ENCODE measurements at regions not wholly inside any gene's neighbourhood (a gene's known extent, or its start where the extent isn't known, plus 50 kb on each side); places are given as distances from the start of the nearest gene placed in this dataset.

- TF ChIP-seq CTCF (IDR thresholded peaks at IDR 0.05) (no peak), POLR2A (IDR thresholded peaks at IDR 0.05) (no peak)
- Histone ChIP-seq H3K4me3 (no peak overlapping the region), H3K27me3 (no peaks in the 10 kb centered on the region), H3K4me1 (peaks cover 0 to 17% (median 3%) of the 10 kb centered on the region in 12 donors), H3K27ac (no peak overlapping the region), H3K9me3 (no peaks in the 10 kb centered on the region), H3K36me3 (no peaks in the 10 kb centered on the region)
- DNase-seq, result no peak
- intact Hi-C loops (cut with DNase I), result no loop called here
- no peak for ATAC-seq
These were observed 66.9 kb upstream of the NCKAP5 start for GRCh38 chr2:133635131-133635530.

- Histone ChIP-seq H3K9me3 (no peaks in the 10 kb centered on the region), H3K36me3 (no peaks in the 10 kb centered on the region), H3K4me1 (peaks cover 0 to 17% (median 3%) of the 10 kb centered on the region in 12 donors), H3K27me3 (no peaks in the 10 kb centered on the region), H3K27ac (no peak overlapping the region), H3K4me3 (no peak overlapping the region)
- intact Hi-C loops (cut with DNase I), result no loop called here
- TF ChIP-seq POLR2A (IDR thresholded peaks at IDR 0.05) (no peak), CTCF (IDR thresholded peaks at IDR 0.05) (no peak)
- no peak for ATAC-seq
- no peak for DNase-seq
- 83 to 94% (median 91%) methylated on average over 2 of the region's 2 CpGs for WGBS, 4 donors
These were observed 68.0 kb upstream of the NCKAP5 start for GRCh38 chr2:133636287-133636686.

GRCh38 chr2:133640103-133640502, 71.8 kb upstream of the NCKAP5 start:
- Histone ChIP-seq H3K4me3 (no peak overlapping the region), H3K4me1 (peaks cover 0 to 19% (median 0%) of the 10 kb centered on the region in 12 donors), H3K27ac (no peak overlapping the region), H3K27me3 (no peaks in the 10 kb centered on the region), H3K9me3 (no peaks in the 10 kb centered on the region), H3K36me3 (no peaks in the 10 kb centered on the region)
- ATAC-seq, result no peak
- no peak for DNase-seq
- no peak for TF ChIP-seq CTCF (IDR thresholded peaks at IDR 0.05)
- no peak for TF ChIP-seq POLR2A (IDR thresholded peaks at IDR 0.05)
- intact Hi-C loops (cut with DNase I), result no loop called here

- 30 to 54% (median 34%) methylated on average over 1 of the region's 1 CpG for WGBS, 4 donors
- DNase-seq (peak in 2 of 5 donors; percentile 10 to 17), ATAC-seq (peak; percentile 52 to 84 (median 62))
- no peak overlapping the region for H3K4me3 ChIP-seq
- H3K36me3 ChIP-seq, result no peaks in the 10 kb centered on the region
- H3K9me3 ChIP-seq, result peaks cover 0 to 9% (median 0%) of the 10 kb centered on the region in 12 donors
- H3K4me1 ChIP-seq, result peaks cover 0 to 17% (median 0%) of the 10 kb centered on the region in 12 donors
- TF ChIP-seq POLR2A (IDR thresholded peaks at IDR 0.05), result no peak
- peak in 3 of 12 donors; percentile 4 to 23 (median 16) for TF ChIP-seq CTCF (IDR thresholded peaks at IDR 0.05)
- intact Hi-C loops (cut with DNase I), result no loop called here
- no peak overlapping the region for H3K27ac ChIP-seq
- H3K27me3 ChIP-seq, result no peaks in the 10 kb centered on the region
These were observed 73.2 kb upstream of the NCKAP5 start for GRCh38 chr2:133641497-133641896.
